Body of pancreas (tissue), 4 donors: ENCODE measurements at regions not wholly inside any gene's neighbourhood (a gene's known extent, or its start where the extent isn't known, plus 50 kb on each side); places are given as distances from the start of the nearest gene placed in this dataset.

Experiments used
- CTCF ChIP-seq, 7 experiments: fragments of 450-650 bp in 4 of 7; fragments of 200-600 bp in 3 of 7; sonication (generic) in 3 of 7; IDR thresholded peaks; one replicate each; pipeline ENCODE4 v1.5.1; 2016 to 2019; ENCODE audit warnings: antibody characterized with exemption in 7 of 7
- POLR2A ChIP-seq, 3 donors: fragments of 450-650 bp; IDR thresholded peaks; one replicate each; pipeline ENCODE4 v1.6.1; 2016; ENCODE audit warnings: antibody characterized with exemption in 3 of 3, mild to moderate bottlenecking in 2 of 3

DNA sequence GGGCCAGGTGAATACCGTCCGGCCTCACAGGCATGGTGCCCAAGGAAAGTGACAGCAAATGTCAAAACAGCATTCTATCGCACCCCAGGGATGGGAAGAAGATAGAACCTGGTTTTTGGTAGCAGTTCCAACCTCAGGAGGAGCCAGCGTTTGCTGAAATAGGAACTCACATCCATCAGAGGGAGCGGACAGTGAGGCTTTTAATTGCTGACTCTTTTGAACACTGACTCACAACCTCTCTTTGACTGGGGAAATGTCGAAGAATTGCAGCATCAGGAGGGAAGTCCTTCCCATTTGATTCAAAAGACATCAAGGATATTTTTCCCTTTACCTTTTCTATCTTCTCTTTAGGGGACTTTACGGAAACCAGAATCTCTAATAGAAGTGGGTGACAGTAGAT is 114.2 kb downstream of the UNC5CL start:
- TF ChIP-seq CTCF (IDR thresholded peaks at IDR 0.05) (no peak), POLR2A (IDR thresholded peaks at IDR 0.05) (no peak)
